Adrenal gland (tissue), 5 donors: ENCODE measurements at regions not wholly inside any gene's neighbourhood (a gene's known extent, or its start where the extent isn't known, plus 50 kb on each side); places are given as distances from the start of the nearest gene placed in this dataset.

Experiments
- POLR2A ChIP-seq, 2 donors: fragments of 450-650 bp; IDR thresholded peaks; one replicate each; pipeline ENCODE4 v1.6.1; 2017; ENCODE audit warnings: antibody characterized with exemption in 2 of 2, mild to moderate bottlenecking in 2 of 2, moderate library complexity in 1 of 2
- TF ChIP-seq, protein P1 (sequence below), 6 experiments: fragments of 450-650 bp in 4 of 6; fragments of 200-600 bp in 2 of 6; sonication (generic) in 1 of 6; IDR thresholded peaks; 1 replicate in 5 of 6; 2 replicates in 1 of 6; pipeline versions ENCODE4 v1.5.1 to v1.8.0; 2016 to 2021; ENCODE audit warnings: antibody characterized with exemption in 6 of 6, mild to moderate bottlenecking in 2 of 6, moderate library complexity in 1 of 6
- donor health status: DM: no; HTN: no; CAD: no.

GRCh38 chr1:29936031-29936544 lies 699.8 kb downstream of the PTPRU start:
- TF ChIP-seq POLR2A (IDR thresholded peaks at IDR 0.05): no peak
- TF ChIP-seq, protein P1, sequence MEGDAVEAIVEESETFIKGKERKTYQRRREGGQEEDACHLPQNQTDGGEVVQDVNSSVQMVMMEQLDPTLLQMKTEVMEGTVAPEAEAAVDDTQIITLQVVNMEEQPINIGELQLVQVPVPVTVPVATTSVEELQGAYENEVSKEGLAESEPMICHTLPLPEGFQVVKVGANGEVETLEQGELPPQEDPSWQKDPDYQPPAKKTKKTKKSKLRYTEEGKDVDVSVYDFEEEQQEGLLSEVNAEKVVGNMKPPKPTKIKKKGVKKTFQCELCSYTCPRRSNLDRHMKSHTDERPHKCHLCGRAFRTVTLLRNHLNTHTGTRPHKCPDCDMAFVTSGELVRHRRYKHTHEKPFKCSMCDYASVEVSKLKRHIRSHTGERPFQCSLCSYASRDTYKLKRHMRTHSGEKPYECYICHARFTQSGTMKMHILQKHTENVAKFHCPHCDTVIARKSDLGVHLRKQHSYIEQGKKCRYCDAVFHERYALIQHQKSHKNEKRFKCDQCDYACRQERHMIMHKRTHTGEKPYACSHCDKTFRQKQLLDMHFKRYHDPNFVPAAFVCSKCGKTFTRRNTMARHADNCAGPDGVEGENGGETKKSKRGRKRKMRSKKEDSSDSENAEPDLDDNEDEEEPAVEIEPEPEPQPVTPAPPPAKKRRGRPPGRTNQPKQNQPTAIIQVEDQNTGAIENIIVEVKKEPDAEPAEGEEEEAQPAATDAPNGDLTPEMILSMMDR (IDR thresholded peaks at IDR 0.05): no peak
